Neutrophil (primary cell): ENCODE measurements at regions not wholly inside any gene's neighbourhood (a gene's known extent, or its start where the extent isn't known, plus 50 kb on each side); places are given as distances from the start of the nearest gene placed in this dataset.

Experiments
- H3K27ac ChIP-seq: fragments of 200-600 bp; sonication (generic); 2 replicates; pipeline ENCODE4 v1.5.1; 2016; ENCODE audit warnings: mild to moderate bottlenecking, moderate library complexity
- H3K27me3 ChIP-seq: fragments of 200-600 bp; sonication (generic); 2 replicates; pipeline ENCODE4 v1.6.0; 2016; ENCODE audit warnings: mild to moderate bottlenecking
- H3K36me3 ChIP-seq: fragments of 200-600 bp; sonication (generic); 2 replicates; pipeline ENCODE4 v1.5.1; 2017
- H3K4me1 ChIP-seq, 2 experiments: fragments of 200-600 bp in 1 of 2; sonication (generic) in 1 of 2; 1 replicate in 1 of 2; 2 replicates in 1 of 2; pipeline versions ENCODE4 v1.5.1 to v1.6.1; 2013 to 2016; ENCODE audit warnings: low read depth in 1 of 2, low read length in 1 of 2, mild to moderate bottlenecking in 1 of 2, moderate library complexity in 1 of 2; ENCODE audit not compliant: control insufficient read depth in 1 of 2, insufficient read depth in 1 of 2
- H3K4me3 ChIP-seq, 2 experiments: fragments of 200-600 bp in 1 of 2; sonication (generic) in 1 of 2; 1 replicate in 1 of 2; 2 replicates in 1 of 2; pipeline ENCODE4 v1.5.1; 2013 to 2016; ENCODE audit warnings: low read depth in 1 of 2, low read length in 1 of 2, mild to moderate bottlenecking in 1 of 2, moderate library complexity in 1 of 2
- H3K9me3 ChIP-seq: fragments of 200-600 bp; sonication (generic); 2 replicates; pipeline ENCODE4 v1.5.1; 2016
- TF ChIP-seq, protein P1 (sequence below): fragments of 200-600 bp; sonication (generic); IDR thresholded peaks from 2 replicates; pipeline ENCODE4 v1.5.1; 2016; ENCODE audit warnings: antibody characterized with exemption

DNA sequence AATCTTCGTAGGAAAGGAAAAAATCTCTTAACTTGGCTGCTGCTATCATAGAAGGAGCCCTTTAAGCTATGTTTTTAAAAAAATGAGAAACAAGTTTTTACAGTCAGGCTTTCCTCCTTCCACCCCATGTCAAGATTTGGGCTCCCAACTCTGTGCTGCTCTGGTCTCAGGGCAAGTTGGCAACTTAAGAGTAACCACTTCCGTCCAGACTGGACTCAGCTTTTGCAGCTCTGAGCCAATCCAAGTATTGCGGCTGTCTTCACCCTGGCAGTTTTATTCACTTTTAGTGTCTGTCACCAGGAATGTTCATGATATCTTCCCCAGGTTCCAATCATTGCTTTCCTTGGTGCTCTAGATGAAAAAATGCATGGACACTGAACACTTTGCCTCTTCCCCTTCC lies 115.9 kb upstream of the GAS1 start:
- no peaks in the 10 kb centered on the region for H3K4me1 ChIP-seq
- no peak overlapping the region for H3K4me3 ChIP-seq
- no peaks in the 10 kb centered on the region for H3K27me3 ChIP-seq
- TF ChIP-seq, protein P1, sequence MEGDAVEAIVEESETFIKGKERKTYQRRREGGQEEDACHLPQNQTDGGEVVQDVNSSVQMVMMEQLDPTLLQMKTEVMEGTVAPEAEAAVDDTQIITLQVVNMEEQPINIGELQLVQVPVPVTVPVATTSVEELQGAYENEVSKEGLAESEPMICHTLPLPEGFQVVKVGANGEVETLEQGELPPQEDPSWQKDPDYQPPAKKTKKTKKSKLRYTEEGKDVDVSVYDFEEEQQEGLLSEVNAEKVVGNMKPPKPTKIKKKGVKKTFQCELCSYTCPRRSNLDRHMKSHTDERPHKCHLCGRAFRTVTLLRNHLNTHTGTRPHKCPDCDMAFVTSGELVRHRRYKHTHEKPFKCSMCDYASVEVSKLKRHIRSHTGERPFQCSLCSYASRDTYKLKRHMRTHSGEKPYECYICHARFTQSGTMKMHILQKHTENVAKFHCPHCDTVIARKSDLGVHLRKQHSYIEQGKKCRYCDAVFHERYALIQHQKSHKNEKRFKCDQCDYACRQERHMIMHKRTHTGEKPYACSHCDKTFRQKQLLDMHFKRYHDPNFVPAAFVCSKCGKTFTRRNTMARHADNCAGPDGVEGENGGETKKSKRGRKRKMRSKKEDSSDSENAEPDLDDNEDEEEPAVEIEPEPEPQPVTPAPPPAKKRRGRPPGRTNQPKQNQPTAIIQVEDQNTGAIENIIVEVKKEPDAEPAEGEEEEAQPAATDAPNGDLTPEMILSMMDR: no peak
- no peaks in the 10 kb centered on the region for H3K9me3 ChIP-seq
- H3K27ac ChIP-seq: no peak overlapping the region
- H3K36me3 ChIP-seq: no peaks in the 10 kb centered on the region

DNA sequence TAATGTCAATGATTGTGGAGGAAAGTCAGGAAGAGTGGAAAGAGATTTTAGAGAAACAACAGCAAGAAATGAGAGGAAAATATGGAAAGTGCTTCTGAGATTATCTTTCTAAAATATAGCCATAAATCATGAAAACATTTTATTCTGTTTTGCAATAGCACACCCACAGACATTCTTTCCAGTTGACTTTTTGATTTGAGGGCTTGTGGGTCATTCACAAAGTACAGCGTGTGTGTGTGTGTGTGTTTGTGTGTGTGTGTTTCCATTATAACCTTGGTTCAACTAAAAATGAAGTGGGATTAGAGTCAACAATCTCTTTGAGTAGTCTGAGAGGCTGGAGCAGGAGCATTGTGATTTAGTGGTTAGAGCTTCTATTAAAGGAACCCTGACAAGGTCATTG lies 116.6 kb upstream of the GAS1 start:
- no peak overlapping the region for H3K27ac ChIP-seq
- H3K27me3 ChIP-seq: no peaks in the 10 kb centered on the region
- H3K4me1 ChIP-seq: no peaks in the 10 kb centered on the region
- TF ChIP-seq, protein P1: no peak
- no peaks in the 10 kb centered on the region for H3K36me3 ChIP-seq
- no peak overlapping the region for H3K4me3 ChIP-seq
- H3K9me3 ChIP-seq: no peaks in the 10 kb centered on the region

DNA sequence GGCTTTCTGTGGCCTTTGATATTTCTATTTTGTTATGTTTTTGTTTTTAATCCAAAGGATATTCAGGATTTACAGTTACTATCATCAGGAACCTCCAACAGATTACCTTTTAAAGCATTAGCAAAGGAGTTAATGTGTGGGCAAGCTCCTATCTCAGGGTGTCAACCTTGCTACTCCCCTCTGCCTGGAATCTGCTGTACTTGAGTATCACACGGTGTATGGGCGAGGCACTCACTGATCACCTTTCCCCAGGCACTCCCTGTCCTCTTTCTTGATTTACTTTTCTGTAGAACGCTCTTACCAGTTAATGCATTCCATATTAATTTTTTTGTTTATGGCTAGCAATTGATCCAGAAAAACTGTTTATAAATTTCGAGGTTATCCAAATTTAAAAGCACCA lies 117.0 kb upstream of the GAS1 start:
- TF ChIP-seq, protein P1: no peak
- no peaks in the 10 kb centered on the region for H3K4me1 ChIP-seq
- H3K4me3 ChIP-seq: no peak overlapping the region
- no peaks in the 10 kb centered on the region for H3K27me3 ChIP-seq
- no peaks in the 10 kb centered on the region for H3K36me3 ChIP-seq
- H3K9me3 ChIP-seq: no peaks in the 10 kb centered on the region
- H3K27ac ChIP-seq: no peak overlapping the region

DNA sequence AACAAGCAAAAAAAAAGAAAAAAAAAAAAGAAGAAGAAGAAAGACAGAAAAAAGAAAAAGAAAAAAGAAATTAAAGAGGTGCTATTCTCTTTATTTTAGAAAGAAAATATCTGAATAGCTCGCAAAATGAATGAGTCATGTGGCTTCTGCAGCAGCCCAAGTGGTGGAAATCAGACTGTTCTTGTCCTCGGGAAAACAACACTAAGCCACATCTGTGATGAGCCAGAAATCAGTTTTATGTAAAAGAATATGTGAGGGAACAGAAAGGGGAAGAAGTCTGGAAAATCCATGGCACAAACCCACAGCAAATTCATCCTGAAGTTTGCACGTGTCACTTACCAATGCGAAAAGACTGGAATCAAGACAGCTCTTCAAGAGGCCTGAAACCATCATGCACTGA lies 118.7 kb upstream of the GAS1 start:
- Histone ChIP-seq H3K27ac (no peak overlapping the region), H3K4me1 (no peaks in the 10 kb centered on the region), H3K9me3 (no peaks in the 10 kb centered on the region), H3K27me3 (no peaks in the 10 kb centered on the region), H3K36me3 (no peaks in the 10 kb centered on the region), H3K4me3 (no peak overlapping the region)
- TF ChIP-seq, protein P1: no peak

DNA sequence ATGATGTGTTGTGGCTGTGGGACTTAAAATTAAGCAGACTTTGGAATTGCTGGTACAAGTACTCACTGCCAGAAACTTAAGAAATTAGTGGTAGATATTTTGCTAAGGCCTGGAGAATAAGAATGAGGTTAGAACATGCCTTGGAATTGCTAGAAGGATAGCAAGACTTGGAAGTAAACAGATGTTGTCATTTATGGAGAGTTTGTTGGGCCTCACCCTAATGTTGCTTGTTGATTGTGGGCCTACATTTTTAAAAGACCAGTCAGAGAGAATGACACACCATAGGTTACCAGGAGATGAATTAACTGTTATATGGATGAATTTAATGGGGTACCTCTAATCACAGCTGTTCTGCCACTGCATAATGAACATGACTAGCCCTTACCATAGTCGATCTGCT lies 120.1 kb upstream of the GAS1 start:
- H3K36me3 ChIP-seq: no peaks in the 10 kb centered on the region
- no peaks in the 10 kb centered on the region for H3K4me1 ChIP-seq
- no peak overlapping the region for H3K4me3 ChIP-seq
- H3K9me3 ChIP-seq: no peaks in the 10 kb centered on the region
- H3K27ac ChIP-seq: no peak overlapping the region
- TF ChIP-seq, protein P1: no peak
- no peaks in the 10 kb centered on the region for H3K27me3 ChIP-seq

DNA sequence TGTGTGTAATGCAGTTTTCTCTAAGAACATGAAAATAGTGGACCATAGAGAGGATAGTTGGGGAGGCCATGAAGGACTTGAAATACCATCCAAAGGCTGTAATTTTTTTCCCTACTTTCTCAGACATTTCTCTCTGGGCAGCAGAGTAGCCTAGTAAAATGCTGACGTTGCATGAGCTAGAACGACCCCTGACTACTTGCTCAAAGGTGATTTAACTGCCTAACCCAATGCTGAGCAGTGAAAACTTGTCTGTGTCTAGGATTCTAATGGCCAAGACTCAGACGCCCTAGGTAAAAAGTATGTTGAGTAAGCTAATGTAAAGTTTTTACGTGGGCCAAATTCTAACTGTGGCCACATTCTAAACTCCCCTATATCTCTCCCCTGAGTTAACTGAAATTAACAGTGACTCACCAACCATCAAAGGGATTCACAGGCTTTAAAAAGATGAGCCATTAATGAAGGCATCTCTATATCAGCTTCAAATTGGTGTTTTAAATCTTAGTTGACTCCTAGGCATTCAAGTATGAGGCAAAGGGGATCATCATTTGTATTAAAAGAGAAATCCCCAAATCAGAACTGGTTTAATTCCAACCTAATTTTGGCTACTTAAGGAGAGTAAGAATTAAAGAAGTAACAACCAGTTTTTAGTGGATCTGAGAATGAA lies 121.0 kb upstream of the GAS1 start:
- no peaks in the 10 kb centered on the region for H3K4me1 ChIP-seq

More for the DNA sequence above, 121.0 kb upstream of the GAS1 start:
- no peaks in the 10 kb centered on the region for H3K36me3 ChIP-seq
- TF ChIP-seq, protein P1: no peak
- H3K27me3 ChIP-seq: no peaks in the 10 kb centered on the region
- no peak overlapping the region for H3K27ac ChIP-seq
- H3K4me3 ChIP-seq: no peak overlapping the region
- no peaks in the 10 kb centered on the region for H3K9me3 ChIP-seq
